ENCODE measurements at regions not wholly inside any gene's neighbourhood (a gene's known extent, or its start where the extent isn't known, plus 50 kb on each side); places are given as distances from the start of the nearest gene placed in this dataset.

DNA sequence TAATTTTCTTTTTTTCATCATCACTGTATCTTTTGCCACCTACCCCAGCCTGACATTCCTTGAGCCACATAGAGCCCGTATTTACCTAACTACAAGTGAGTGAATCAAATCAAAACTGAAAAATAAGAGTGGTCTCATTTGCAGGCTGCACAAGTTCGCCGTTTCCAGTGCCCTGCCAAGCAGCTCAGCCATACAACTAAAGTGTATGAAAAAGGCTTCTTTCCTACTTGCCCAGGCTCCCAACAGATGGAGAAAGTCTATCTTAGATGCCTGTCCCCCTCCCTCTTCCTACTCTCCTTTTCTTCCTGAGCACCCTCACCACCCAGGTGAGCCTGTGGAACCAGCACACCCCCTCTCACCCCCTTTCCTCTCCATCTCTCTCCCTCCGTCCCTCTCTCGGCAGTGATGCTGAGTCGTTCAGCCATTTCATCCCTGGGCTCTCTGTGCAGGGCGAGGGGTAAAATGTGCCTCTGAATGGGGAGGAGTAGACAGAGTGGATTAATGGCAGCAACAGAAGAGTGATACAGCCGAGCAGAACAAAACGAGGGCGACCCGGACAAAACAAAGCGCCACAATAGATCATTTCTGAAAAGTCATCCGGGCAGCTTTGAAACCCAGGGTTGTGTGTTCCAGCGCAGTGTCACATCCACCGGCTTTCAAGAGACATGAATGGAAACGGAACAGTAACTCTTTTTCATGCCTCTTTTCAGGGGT, 65.0 kb upstream of the POU3F3 start:
- no peak for DNase-seq

GRCh38 chr2:104790100-104790811, 63.7 kb upstream of the POU3F3 start:
- no peak for DNase-seq

- no peak for DNase-seq
Observed at GRCh38 chr2:104790901-104791495, 62.9 kb upstream of the POU3F3 start.

DNA sequence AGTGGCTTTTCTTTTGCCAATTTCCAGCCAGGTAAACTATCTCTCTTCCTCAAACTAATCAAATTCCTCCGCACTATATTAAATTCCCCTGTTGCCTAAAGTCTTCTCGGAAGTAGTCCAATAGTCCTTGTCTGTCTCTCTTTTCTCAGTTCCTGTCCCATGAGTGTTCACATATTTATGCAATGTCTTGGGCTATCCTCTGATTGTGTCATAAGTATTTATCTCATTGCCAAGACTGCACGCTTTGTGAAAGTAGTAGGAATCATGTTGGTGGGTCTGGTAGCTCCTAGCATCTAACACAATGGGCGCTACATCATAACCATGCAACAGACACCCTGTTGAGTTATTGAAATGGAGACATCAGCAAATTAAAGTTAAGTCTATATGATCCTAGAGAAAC, 59.9 kb upstream of the POU3F3 start:
- no peak for DNase-seq

DNA sequence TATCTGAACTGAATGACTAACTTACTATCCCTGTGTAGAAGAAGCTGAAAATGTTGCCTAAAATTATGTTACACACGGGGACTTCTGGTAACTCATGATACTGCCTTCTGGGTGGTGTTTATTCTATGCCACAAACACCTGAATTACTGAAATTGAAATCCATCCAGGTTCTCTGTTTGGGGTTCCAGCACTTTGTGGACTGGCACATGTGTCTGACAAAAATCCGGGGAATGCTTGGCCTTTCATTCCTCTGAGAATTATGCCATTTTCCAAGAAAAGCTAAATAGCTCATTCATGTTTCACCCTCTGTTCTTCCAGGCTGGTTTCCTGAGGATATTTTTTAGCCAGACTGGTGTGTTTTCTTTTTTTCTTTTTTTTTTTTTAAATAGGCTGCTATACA, 59.5 kb upstream of the POU3F3 start:
- no peak for DNase-seq
